ENCODE measurements at regions not wholly inside any gene's neighbourhood (a gene's known extent, or its start where the extent isn't known, plus 50 kb on each side); places are given as distances from the start of the nearest gene placed in this dataset.

DNA sequence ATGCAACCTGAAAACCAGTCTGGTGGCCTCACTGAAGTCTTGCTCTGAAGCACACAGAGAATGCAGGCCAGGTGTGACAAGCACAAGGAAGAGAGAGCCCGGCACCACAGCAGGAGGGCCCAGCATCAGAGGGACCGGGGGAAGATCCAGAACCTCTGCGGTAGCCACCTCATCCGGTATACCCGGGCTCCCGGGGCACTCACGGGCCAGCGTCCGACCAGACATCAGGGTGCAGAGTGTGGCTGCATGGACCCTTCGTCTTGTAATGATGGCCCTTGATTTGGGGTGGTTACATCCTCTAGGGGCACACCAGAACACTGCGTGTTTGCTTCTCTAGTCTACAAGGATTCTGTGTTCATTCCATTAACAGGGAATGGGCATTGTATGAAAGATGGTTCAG lies 406.0 kb downstream of the GADD45G start:
- no peak for DNase-seq

DNA sequence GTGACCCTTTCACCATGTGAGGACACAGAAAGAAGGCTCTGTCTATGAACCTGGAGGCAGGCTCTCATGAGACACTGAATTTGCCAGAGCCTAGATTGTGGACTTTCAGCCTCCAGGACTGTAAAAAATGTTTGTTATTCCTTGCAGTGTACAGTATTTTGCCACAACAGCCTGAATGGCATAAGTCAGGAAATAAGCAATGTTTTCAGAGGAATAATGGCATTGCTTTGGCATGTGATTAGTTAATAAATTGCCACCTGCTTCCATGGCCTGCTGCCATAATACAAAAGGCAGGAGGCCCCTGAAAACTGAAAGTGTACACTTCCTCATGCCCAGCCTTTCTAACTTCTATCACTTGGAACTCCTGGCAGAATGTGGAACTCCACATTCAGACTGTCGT lies 408.1 kb downstream of the GADD45G start:
- DNase-seq = no peak

DNA sequence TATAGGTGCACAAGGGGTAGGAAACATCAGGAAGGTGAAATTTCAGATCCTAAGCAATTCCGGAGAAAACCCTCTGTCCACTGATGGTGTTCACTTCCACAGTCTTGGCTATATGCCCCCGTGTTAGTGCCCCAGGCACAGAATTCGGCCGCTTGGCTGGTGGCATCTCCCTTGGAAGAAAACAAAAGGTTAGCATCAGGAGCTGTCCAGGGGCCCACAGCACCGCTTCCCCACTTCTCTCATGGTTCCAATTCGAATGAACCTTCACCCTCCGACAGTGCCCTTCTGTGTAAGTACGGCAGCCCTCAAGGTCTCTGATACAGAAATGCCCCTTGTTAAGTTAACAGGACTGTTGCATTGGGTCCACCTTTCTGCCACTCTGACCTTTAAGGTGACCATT lies 409.0 kb downstream of the GADD45G start:
- DNase-seq = no peak

DNA sequence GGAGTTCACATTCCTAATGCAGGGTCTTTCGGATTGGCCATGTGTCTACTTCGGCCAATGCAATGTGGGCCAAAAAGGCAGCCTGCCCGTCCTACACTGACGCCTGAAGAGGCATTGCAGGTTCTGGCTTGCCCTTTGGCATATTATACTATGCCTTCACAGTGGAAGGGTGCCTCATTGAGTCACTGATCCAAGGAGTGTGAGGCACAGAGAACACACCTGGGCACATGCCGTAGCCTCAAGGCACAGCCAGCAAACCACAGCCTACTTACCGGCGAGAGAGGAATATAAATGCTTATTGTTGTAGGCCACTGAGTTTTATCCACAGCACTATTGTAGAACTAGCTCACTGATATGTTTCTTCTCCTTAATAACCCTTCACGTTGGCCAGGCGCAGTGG lies 409.6 kb downstream of the GADD45G start:
- DNase-seq = no peak

DNA sequence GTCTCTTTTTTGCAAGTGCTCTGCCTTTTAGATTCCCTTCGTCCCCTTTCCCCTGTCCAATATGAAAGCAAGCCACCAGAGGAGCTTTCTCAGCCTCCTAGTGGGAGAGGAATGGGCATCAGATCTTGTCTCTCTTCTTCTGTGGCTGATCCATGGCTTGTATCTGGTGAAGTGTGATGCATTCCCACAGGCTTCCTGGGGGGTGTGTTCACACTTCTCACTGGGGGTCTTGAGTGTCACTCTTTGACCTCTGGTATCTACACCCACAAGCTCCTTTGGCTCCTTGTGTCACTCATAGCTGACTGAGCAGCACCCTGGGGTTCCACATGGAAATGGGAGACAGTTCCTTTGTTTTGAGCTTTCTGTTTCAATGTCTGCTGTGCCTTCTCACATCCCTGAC lies 411.5 kb downstream of the GADD45G start:
- DNase-seq = no peak

DNA sequence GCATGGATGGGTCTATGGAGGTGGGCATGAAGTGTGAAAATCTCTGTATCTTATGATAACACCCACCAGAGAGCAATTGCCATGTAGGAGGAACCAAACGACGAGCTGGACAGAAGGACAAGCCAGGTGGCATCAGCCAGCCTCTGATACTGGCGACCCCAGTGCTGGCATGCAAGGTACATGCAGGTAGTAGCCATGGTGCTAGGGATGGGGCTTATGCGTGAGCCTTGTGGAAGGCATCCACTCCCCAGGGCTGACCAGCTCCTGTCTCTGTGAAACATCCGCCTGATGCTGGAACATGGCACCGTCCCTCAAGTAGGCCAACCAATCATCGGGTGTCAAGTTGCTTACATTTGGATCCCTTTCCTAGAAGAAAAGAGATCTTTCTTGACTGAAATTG lies 412.9 kb downstream of the GADD45G start:
- no peak for DNase-seq

DNA sequence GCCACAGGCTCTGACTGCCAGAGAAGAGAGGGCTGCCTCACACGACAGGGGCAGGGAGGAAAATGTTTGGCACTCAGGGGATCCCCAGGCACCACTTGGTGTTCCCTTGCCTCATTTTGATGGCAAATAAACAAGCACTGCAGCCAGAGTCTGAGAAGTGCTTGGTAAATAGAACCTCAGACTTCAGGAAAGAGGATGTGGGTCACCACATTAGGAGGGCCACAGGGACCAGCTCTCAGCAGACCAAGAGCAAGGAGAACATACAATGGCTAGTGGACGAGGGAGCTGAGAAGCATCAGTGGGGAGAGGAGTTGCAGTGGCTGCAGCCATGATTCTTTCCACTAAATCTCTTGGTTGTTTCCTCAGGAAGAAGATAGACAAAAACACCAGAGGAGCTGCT lies 413.9 kb downstream of the GADD45G start:
- DNase-seq = no peak

DNA sequence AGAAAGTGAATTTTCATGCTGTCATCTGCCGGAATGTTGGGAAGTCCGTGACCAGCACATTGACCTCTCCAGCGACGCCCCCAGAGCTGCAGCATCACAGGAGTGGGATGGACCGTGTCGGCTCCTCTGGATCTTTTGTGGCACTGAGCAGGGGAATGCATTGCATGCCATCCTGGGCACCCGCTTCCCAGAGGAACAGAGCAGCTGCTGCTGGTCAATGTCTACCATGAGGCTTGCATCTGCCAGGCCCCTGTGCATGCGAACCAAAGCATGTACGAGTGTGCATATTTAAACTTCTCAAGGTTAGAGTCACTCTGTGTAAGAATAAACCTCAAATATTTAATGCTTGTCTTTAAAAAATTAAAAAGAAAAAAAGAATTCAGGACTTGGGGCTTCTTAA lies 414.8 kb downstream of the GADD45G start:
- DNase-seq = no peak

DNA sequence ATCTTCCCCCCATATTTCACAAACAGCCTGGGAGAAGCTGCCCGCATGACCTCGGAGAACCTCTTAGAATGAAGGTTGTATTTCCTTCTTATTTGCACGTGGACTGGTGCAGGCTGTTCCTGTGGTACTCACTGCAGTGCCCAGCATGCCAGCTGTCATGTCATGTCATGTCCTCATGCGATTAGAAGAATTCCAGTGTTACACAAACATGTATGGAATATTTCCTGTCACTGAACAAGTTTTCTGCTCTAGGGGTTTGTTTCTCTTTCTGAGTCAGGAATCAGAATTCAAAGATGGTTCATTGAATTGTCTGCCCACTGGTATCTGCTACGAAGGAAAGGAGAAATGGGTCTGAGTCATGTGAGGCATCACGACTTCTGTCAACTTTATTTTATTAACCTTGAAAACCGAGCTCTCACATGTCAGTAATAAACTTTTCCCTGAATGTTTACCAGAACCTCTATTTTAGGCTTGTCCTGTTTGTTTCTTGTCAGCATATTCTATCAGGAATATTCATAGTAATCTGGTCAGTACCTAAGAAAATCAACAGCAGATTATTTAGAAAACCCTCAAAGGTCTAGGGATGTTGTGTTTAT lies 415.6 kb downstream of the GADD45G start:
- DNase-seq = no peak

DNA sequence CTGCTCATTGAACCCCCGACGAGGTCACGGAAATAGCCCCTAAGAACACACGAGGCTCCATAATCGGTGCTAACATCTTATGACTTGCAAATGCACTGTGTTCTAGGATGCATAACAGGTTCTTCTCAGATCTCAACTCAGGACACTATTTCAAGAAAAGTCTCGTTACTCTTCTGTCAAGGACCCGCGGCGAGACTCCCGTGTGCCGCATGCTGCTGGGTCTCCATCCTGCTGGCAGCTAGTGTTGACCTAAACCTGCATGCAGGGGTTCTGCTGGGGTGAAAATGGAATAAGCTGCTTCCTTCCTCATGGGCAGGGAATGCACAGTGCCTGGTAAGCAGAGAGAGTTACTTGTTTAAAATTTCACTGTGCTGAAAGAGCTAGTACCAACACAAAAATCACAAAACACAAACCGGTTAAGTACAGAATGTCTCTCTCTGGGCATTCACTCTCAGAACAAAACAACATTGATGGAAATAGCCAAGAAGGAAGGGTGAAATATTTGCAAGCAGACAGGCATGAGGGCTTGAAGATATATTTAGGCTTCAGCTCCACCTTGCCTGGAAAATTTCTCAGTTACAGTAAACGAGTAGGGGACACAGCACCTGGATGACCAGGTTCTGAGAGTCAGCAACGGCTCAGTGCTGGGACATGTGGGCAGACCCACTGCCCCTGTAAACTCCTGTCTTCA lies 416.5 kb downstream of the GADD45G start:
- DNase-seq = no peak

DNA sequence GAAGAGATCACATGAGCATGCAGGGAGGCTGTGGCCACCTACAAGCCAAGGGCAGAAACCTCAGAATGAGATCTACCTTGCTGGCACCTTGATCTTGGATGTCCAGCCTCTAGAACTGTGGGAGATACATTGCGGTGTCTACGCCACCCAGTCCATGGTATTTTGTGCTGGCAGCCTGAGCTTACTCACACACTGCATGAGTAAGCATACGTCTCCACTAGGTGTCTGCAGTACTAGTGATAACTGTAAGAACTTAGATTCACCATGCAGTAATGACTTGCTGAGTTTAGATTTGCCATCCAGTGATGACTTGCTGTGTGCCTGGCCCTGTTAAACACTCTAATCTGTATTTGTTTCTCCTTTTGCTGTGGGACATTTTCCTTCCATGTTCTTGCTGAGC lies 417.7 kb downstream of the GADD45G start:
- DNase-seq = no peak

DNA sequence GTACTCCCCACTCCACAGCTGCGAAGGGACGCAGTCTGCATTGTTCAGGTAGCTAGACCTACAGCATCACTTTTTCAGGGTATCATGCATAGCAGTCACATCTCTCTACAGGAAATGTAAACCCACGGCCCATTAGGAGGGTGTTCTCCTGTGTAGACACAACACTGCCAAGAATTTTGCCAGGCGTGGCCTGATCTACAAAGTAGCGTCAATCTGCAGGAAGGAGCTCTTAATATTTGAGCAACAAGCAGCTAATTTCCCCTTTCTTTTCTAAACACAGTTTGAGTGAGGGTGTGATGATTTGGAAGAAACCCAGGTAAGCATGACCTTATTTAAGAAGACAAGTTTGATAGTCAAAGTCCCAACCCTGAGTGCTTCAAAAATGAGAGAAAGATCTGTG lies 419.0 kb downstream of the GADD45G start:
- no peak for DNase-seq

DNA sequence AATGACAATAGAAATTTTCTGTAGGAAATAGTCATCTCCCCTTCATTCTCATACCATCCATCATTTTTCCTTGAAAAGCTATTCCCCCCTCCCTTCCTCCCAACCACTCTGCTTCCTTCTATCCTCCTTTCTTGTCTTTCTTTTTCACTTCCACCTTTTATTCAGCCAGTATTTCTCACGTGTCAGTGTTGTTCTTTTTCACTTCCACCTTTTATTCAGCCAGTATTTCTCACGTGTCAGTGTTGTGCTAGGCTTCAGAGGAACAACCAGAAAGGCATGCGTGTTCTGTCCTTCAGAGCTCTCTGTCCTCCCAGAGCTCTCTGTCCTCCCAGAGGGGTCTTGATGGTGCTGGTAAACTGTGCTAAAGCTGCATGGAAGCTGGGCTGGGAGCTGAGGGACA lies 419.6 kb downstream of the GADD45G start:
- DNase-seq = no peak

DNA sequence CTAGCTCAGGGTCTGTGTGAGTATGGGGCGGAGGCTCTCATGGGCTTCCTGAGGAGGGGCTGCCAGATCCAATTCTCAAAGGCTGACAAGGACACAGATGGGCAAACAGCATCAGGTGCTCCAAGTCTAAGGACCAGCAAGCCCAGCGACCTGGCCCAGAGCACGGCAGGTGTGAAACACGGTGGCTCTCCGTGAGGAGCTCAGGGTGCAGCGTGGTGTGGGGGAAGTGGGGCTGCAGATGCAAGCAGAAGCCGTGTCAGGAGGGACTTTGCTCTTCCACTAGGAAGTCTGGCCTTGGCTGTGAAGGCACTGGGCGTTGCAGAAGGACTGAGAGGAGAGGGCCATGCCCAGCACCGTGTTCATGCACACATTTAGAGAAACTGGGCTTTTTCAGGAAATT lies 420.0 kb downstream of the GADD45G start:
- DNase-seq = no peak

DNA sequence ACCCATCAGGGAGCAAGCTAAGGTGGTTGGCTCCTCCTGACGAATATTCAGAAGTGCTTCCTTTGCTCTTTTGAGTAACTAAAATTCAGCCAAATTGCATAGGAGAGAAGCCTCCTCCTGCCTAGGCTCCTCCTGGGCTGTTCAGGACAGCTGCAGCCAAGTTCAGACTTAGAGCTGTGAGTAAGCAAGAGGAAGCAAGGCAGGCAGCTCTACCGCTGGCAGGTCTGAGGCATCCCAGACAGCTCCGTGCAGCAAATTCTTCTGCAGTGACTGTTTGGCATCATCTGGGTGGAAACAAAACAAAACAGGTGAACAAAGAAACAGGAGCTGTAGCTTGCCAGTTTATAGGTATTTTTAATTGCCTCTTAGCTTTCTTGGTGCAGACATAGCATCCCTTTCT lies 421.0 kb downstream of the GADD45G start:
- no peak for DNase-seq

DNA sequence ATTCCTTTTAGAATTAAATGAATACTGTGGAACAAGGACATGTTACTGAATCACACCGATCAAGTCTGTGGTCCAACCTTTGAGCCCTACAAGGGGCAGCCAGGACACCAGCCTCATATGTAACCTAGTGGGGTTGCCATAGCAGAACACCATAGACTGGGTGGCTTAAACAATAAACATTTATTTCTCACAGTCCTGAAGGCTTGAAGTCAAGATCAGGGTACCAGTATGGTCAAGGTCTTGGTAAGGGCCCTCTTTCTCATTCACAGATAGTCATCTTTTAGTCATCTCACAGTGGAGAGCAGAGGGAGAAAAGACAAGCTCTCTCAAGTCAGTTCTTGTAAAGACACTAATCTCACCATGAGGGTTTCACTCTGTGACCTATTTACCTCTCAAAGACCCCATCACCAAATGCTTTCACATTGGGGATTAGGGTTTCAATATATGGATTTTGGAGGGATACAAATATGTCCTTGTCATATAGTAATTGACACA lies 422.5 kb downstream of the GADD45G start:
- DNase-seq = no peak

DNA sequence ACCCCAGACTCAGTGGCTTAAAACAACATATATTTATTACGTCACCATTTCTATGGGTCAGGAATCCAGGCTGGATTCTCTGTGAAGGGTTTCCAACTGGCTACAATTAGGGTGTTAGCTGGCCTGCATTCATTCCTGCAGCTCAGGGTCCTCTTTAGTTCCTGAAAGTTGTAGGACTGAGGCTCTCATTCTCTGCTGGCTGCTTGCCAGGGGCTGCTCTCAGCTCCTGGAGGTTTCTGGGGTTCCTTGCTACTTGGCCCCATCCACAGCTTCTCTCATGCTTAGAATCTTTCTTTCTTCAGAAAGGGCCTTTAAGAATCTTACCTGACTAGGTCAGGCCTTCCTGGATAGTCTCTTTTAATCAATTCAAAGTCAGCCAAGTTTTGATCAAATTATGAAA lies 424.6 kb downstream of the GADD45G start:
- no peak for DNase-seq

DNA sequence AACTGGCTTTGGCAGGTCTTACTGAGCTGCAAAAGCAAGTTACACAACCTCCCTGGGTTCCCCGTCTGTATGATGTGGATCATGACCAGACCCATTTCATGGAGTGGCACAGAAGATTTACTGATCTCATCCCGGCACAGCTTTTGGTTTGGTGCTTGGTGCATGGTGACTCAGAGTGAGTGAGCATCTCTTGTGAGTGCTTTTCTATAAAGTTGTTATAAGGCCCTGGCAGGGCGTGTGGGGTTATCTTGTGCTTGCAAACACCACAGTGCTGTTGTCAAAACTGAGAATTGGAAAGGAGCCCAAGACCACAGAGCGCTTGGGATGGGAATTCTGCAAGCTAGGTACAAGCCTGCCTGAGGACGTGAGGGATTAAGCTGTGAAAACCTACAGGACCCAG lies 425.2 kb downstream of the GADD45G start:
- no peak for DNase-seq

DNA sequence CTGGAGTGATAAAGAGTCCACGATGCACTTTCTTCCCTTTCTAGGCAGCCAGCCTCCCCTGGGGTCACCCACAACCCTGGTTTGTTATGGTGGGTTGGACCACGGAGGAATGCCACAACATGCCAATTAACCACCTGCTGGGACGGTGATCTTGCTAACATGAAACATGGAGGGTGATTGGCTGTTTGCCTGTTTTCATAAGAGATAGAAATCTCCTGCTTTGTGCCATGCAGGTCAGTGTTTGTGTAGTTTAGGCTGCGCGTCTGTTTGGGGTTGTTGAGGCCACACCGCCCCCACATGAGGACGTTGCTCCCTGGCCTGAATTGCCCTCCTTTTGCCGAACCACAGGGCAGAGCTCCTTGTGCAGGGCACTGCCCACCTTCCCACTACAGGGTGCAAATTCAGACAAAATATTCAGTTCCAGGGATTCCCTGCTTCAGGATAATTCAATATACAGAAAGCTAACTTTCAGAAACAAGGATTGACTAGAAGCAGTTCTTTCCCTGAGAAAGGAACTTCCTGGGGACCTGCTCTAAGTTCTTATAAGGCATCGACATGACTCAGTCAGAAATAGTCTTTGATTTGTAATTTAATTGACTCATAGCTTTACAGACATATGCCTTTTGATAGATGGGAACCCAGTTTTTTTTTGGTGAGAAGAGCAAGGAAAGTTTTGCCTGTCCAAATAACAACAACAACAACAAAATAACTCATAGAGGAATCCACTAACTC lies 427.6 kb downstream of the GADD45G start:
- DNase-seq = no peak

DNA sequence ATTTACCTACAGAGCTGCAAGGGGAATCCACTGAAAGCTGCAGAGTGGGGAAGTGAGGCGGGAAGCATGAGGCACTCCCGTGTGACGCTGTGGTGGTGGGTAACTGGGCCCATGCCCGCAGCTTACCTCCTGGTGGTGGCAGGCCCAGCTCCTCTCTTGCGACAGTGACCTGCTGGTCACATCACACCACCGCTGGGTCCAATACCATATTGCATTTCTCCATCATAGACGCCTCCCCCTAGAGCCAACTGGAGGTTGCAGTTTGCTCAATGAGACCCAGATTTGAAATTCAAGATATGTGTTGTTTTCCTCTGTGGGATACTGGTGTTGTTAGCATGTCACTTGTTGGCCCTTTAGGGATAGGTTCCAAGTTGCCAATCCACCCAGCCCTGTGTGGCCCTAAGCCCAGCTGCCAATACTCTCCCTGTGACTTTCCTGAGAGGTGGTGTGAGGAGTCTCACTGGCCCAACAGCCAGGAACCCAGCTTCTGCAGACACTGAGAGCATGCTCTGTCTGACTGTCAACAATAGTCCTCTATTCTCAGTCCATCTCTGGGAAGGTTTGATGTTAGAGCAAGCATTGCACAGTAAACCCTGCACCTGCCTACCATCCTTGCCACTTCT lies 428.3 kb downstream of the GADD45G start:
- no peak for DNase-seq

DNA sequence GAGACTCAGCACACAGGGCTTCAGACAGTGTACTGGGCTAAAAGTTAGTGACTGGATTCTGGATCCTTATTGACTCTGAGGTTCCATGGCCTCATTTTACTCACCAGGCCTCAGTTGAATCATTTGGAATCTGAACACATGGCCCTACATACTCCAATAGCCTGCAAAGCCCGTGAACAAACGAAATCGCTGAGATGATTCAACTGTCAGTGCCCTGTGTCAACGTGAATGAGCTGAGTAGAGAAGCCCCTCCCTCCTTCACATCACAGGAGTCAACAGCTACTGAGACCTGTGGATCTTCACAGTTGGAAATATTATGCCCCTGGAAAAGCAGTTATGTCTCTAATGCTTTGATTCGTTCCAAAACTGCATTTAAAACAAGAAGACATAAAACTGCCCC lies 429.3 kb downstream of the GADD45G start:
- DNase-seq = no peak

DNA sequence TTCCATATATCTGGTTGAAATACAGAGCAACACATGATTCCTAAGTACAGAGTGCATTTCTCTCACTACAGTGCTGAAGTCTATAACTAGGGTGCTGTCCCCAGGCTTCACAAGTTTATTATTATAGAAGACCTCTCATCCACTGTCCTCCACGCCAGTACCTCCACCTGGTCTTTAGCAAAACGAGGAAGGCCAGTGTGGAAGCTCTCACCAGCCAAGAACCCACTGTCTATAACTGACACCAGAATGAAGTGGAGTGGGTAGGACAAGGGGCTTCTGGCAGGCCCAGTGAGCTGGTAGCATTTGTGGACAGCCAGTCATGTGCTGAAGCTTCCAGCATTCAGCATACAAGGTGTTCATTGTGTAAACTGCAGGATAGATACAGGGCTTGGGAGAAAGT lies 430.7 kb downstream of the GADD45G start:
- no peak for DNase-seq

DNA sequence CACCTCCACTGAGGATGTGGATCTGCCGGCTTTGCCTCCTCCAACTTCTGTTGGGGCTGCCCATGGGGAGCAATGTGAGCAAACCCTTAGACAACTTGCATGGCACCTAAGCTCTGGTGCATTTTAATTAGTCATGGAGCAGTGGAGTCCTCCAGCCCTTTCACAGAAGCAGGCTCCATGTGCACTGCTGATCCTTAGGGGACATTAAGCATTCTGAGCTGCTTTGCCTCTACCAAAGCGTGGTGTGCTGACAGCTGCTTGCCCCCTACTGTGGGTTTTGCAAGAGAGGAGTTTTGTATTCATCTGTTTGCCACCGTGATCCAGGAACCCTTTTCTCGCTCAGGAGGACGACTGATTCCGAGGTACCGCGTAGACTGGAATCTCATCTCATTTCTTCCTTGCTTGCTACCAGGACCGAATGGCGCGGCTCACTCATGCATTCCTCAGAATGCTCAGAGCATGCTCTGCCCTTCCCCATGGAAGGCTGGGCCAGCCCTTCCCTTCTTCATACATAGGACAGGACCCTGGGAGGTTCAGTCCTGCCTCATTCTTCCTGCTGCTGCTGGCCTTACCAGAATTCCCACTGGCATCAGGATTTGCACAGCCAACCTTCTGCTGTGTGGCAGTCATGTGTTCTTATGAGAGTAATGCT lies 432.5 kb downstream of the GADD45G start:
- DNase-seq = no peak

Measured in SHP77 (cell line).